ENCODE measurements at regions not wholly inside any gene's neighbourhood (a gene's known extent, or its start where the extent isn't known, plus 50 kb on each side); places are given as distances from the start of the nearest gene placed in this dataset.

- TF ChIP-seq CTCF (IDR thresholded peaks at IDR 0.05; ENCODE audit: low read depth, low read length, missing input control) (no peak), MAX (IDR thresholded peaks at IDR 0.05) (no peak), FOXA2 (IDR thresholded peaks at IDR 0.05) (no peak), HNF4G (IDR thresholded peaks at IDR 0.05) (no peak), ATF3 (IDR thresholded peaks at IDR 0.05) (no peak), JUND (IDR thresholded peaks at IDR 0.05) (no peak)
These were observed 148.9 kb upstream of the COX10 start for GRCh38 chr17:13920413-13920812.
